ENCODE measurements at regions not wholly inside any gene's neighbourhood (a gene's known extent, or its start where the extent isn't known, plus 50 kb on each side); places are given as distances from the start of the nearest gene placed in this dataset.

DNA sequence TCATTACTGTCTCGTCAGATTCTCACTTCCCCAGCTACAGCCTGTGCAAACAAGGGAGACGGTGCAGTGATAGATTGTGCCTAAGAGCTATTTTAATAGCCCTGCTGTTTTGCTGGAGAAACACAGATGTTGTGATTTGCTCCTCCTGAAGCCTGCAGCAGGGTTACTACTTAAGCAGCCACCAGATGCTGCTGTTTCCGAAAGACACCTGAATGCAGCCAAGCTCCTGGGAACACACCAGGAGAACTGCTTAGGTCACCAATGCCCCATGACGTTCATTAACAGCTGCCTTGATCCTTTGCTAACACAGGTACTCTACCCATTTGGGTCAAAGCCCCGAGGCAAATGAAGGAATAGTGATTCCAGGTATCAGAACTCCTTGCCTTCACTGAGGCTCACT, 411.8 kb upstream of the DAB1 start:
- no peak overlapping the region for H3K27ac ChIP-seq (ENCODE audit: low read depth in 1 of 2, low read length in 2 of 2)
- H3K9ac ChIP-seq (ENCODE audit: low read depth in 1 of 2, low read length in 2 of 2): no peak overlapping the region
- H3K4me1 ChIP-seq (ENCODE audit: control insufficient read depth in 4 of 4, insufficient read depth in 4 of 4, low read length in 3 of 4): no peaks in the 10 kb centered on the region
- peaks cover 0 to 2% (median 0%) of the 10 kb centered on the region in 4 donors for H3K9me3 ChIP-seq (ENCODE audit: control insufficient read depth in 4 of 4, low read length in 3 of 4)
- WGBS: 52% methylated on average over 5 of the region's 5 CpGs
- no peaks in the 10 kb centered on the region for H3K27me3 ChIP-seq (ENCODE audit: control insufficient read depth in 4 of 4, insufficient read depth in 4 of 4, low read length in 3 of 4)
- no peak overlapping the region for H3K4me3 ChIP-seq (ENCODE audit: low read depth in 1 of 3, low read length in 3 of 3)
- DNase-seq (ENCODE audit: low spot score): no peak
- TF ChIP-seq SP1 (IDR thresholded peaks at IDR 0.05) (no peak), YY1 (IDR thresholded peaks at IDR 0.05) (no peak), RXRA (IDR thresholded peaks at IDR 0.05) (no peak), HNF4A (conservative IDR thresholded peaks at IDR 0.05) (no peak), REST (IDR thresholded peaks at IDR 0.05) (no peak), NR2F2 (IDR thresholded peaks at IDR 0.05) (no peak), MAX (IDR thresholded peaks at IDR 0.05) (no peak), EGR1 (IDR thresholded peaks at IDR 0.05; ENCODE audit: low read depth in 2 of 2) (no peak), HNF4G (IDR thresholded peaks at IDR 0.05) (no peak)
- TF ChIP-seq, protein P1, sequence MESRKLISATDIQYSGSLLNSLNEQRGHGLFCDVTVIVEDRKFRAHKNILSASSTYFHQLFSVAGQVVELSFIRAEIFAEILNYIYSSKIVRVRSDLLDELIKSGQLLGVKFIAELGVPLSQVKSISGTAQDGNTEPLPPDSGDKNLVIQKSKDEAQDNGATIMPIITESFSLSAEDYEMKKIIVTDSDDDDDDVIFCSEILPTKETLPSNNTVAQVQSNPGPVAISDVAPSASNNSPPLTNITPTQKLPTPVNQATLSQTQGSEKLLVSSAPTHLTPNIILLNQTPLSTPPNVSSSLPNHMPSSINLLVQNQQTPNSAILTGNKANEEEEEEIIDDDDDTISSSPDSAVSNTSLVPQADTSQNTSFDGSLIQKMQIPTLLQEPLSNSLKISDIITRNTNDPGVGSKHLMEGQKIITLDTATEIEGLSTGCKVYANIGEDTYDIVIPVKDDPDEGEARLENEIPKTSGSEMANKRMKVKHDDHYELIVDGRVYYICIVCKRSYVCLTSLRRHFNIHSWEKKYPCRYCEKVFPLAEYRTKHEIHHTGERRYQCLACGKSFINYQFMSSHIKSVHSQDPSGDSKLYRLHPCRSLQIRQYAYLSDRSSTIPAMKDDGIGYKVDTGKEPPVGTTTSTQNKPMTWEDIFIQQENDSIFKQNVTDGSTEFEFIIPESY (IDR thresholded peaks at IDR 0.05): no peak
- no peaks in the 10 kb centered on the region for H3K36me3 ChIP-seq (ENCODE audit: control insufficient read depth in 4 of 4, insufficient read depth in 3 of 4, low read depth in 1 of 4, low read length in 3 of 4)

DNA sequence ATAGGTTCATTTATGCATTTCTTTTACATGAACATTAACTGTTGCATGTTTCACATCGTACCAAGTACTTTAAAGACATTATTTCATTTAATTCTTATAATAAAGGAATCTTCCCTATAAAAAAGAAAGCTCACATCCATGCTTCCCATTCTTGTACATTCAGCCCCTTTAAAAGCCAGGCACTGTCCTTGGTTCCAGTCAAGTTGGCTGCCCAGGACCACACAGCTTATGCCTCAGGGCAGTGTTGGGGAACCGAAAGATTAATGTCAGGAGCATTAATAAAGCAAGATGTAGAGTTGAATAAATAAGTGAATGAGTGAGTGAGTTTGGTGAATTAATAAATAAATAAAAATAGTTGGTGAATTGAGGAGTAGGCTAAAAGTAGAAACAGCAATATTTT, 409.4 kb upstream of the DAB1 start:
- Histone ChIP-seq H3K27me3 (ENCODE audit: control insufficient read depth in 4 of 4, insufficient read depth in 4 of 4, low read length in 3 of 4) (no peaks in the 10 kb centered on the region), H3K27ac (ENCODE audit: low read depth in 1 of 2, low read length in 2 of 2) (no peak overlapping the region), H3K36me3 (ENCODE audit: control insufficient read depth in 4 of 4, insufficient read depth in 3 of 4, low read depth in 1 of 4, low read length in 3 of 4) (no peaks in the 10 kb centered on the region), H3K9me3 (ENCODE audit: control insufficient read depth in 4 of 4, low read length in 3 of 4) (no peaks in the 10 kb centered on the region), H3K4me1 (ENCODE audit: control insufficient read depth in 4 of 4, insufficient read depth in 4 of 4, low read length in 3 of 4) (no peaks in the 10 kb centered on the region), H3K4me3 (ENCODE audit: low read depth in 1 of 3, low read length in 3 of 3) (no peak overlapping the region), H3K9ac (ENCODE audit: low read depth in 1 of 2, low read length in 2 of 2) (no peak overlapping the region)
- 89% methylated on average over 2 of the region's 2 CpGs for WGBS
- DNase-seq (ENCODE audit: low spot score): no peak
- TF ChIP-seq SP1 (IDR thresholded peaks at IDR 0.05) (no peak), HNF4A (conservative IDR thresholded peaks at IDR 0.05) (no peak), GABPA (IDR thresholded peaks at IDR 0.05 in 1 of 2, conservative IDR thresholded peaks at IDR 0.05 in 1 of 2) (no peak), FOXA1 (IDR thresholded peaks at IDR 0.05) (no peak), REST (IDR thresholded peaks at IDR 0.05) (no peak), NR2F2 (IDR thresholded peaks at IDR 0.05) (no peak), HNF4G (IDR thresholded peaks at IDR 0.05) (no peak), EGR1 (IDR thresholded peaks at IDR 0.05; ENCODE audit: low read depth in 2 of 2) (no peak), TAF1 (conservative IDR thresholded peaks at IDR 0.05) (no peak), FOXA2 (IDR thresholded peaks at IDR 0.05) (no peak), RAD21 (IDR thresholded peaks at IDR 0.05) (no peak), RXRA (IDR thresholded peaks at IDR 0.05) (no peak), YY1 (IDR thresholded peaks at IDR 0.05) (no peak), MAX (IDR thresholded peaks at IDR 0.05) (no peak), JUND (IDR thresholded peaks at IDR 0.05) (no peak)
- TF ChIP-seq, protein P1 (IDR thresholded peaks at IDR 0.05): no peak

Measured in liver (tissue), 7 donors.